DMS79 (cell line): ENCODE measurements at regions not wholly inside any gene's neighbourhood (a gene's known extent, or its start where the extent isn't known, plus 50 kb on each side); places are given as distances from the start of the nearest gene placed in this dataset.
"Not testable (repeated sequence)": the region's sequence is repeated elsewhere in the genome, so short reads cannot be mapped to it uniquely, and the experiment has no call there.

Experiments used
- DNase-seq: peaks from one replicate; lab custom pipeline; 2025; lab: John Stamatoyannopoulos, UW

DNA sequence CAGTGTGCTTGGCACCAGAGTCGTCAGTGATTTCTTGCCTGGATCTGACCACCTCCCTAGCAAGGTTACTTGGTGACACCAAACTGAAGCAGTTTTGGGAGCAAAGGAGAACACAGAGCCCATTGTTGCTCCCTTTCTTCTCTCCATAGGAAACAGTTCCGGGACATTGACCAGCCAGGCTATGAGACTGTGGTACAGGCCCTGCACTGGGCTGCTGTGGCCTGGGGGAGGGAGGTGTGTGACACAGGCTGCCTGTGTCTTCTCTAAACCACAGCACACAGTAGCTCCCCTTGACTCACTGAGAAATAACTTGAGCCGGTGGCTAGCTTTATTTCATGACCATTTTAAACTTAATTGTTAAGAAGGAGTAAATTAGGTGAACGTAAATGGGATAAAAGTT, 214.8 kb upstream of the UBL3 start:
- no peak for DNase-seq

DNA sequence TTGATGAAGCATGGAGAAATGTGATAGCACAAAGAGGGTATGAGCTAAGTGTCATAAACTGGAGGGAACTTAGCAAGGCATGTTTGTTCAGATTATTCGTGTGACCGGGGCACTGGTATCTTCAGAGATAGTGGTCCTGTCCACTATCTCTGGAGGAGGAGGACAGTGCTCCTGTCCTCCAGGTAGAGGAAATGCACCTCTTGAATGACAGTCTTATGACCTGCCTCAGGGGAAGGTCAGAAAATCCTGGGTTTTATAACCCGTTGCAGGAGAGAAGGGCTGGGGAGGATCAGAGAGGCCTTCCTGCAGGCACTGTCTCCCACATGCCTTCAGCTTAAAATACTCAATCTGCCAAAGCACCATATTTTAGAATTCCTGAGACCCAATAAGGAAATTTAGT, 213.5 kb upstream of the UBL3 start:
- no peak for DNase-seq

DNA sequence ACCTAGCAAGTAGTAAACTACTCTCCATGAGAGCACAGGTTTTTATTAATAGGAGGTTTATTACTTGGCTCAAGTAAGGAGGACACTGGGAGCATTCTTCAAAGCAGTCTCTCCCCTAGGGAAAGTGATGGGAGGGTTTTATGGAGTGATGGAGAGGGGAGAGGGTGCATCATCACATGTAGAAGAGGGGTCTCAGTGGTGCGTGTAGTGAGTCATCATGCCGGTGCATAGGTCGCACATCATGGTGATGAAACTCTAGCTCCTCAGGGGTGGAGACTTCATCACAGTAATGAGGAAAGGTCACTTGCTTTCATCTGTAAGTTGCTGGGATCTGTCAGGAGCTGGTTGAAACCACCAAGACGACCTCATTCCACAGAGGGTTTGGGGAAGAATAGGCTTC, 210.8 kb upstream of the UBL3 start:
- no peak for DNase-seq

DNA sequence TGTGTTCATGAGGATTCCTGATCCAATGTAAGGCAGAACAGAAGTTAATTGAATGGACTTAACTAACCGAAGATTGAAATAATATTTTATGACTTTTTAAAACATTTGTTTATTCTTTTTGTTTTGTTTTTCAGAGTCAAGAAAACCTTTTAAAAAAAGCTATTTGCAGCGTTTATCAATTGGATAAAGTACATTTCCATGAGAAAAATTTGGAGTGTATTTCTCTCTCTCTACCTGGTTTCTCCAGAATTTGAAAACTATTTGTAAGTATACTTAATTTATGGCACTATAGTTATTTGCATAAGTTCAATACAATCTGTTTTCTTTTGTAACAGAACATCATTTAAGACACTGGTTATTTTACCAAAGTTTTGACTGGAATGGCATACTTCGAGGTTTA, 208.0 kb upstream of the UBL3 start:
- DNase-seq, result no peak

DNA sequence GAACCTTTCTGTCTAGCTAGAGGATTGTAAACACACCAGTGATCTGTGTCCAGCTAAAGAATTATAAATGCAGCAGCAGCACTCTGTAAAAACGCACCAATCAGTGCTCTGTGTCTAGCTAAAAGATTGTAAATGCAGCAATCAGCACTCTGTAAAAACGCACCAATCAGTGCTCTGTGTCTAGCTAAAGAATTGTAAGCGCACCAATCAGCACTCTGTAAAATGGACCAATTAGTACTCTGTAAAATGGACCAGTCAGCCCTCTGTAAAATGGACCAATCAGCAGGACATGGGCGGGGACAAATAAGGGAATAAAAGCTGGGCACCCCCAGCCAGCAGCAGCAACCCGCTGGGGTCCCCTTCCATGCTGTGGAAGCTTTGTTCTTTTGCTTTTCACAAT, 204.1 kb upstream of the UBL3 start:
- not testable (repeated sequence) for DNase-seq

DNA sequence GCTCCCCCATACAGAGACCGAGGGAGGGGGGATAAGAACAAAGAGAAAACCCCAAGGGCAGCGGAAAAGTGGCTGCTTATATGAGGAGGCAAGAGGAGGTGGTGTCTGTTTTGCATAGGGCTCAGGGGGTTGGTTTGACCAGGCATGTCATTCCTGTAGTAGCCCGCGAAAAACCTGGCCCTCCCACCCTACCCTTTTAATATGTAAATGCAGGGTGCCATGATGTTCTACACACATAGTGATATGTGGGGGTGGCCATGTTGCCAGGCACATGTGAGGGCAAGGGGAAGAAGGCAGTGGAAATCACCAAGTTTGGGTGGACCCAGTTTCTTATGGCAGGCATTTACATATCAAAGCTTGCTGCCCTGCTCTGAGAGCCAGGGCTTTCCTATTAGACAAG, 203.5 kb upstream of the UBL3 start:
- DNase-seq, result no peak

DNA sequence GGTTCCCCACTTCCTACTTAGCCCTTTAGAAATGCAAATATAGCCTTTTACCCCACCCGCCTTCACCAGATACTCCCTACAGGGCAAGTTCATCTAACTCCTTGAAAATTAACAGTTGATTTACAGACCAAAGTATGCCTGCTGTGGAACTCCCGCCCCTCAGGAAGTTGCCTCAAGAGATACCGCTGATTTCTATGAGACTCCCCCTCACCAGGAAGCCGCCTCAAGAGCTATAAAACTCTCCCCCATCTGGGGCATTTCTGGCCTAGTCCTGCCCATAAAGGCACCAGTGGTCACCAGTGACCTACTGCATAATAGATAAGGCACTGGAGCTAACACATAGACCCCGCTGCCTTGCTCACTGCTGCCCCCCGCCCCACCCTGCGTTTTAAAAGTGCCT, 201.7 kb upstream of the UBL3 start:
- no peak for DNase-seq

DNA sequence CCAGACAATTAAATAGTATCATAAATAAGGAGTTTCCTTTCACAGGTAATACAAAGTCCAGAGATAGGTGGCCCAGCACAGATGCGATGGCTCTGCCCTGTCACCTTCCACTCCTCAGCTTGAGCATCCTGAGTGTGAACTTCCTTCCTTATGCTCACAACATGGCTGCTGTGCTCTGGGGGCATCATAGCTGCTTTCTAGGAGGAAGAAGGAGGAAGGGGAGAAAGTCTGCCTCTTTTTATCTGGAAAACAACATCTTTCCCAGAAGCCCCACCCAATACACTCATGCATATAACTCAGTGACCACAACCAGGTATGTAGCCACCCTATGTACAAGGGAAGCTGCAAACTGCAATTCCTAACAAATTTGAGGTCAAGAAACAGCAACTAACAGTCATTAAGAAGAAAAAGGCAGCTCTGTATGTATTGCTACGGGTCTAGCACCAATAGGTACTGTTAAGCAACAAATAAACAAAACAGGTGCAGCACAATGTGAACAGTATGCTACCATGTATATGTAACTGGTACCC, 201.2 kb upstream of the UBL3 start:
- DNase-seq, result no peak

DNA sequence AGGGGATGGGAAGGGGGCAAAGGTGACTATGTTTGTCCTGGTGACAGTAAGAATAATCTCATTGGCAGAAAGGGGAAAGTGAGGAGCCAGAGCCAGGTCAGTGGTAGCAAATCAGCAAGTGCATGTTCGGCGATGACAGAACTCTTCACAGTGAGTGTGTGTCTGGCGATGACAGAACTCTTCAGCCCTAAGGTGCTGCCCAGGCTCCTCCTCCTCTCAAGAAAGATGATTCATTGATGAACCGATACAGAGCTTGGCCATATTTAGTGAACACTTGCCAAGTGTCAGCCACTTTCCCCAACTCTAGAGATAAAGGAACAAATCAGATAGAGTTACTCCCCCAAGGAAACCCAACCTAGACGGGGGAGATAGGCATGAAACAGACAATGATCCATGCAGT, 199.3 kb upstream of the UBL3 start:
- DNase-seq, result no peak

DNA sequence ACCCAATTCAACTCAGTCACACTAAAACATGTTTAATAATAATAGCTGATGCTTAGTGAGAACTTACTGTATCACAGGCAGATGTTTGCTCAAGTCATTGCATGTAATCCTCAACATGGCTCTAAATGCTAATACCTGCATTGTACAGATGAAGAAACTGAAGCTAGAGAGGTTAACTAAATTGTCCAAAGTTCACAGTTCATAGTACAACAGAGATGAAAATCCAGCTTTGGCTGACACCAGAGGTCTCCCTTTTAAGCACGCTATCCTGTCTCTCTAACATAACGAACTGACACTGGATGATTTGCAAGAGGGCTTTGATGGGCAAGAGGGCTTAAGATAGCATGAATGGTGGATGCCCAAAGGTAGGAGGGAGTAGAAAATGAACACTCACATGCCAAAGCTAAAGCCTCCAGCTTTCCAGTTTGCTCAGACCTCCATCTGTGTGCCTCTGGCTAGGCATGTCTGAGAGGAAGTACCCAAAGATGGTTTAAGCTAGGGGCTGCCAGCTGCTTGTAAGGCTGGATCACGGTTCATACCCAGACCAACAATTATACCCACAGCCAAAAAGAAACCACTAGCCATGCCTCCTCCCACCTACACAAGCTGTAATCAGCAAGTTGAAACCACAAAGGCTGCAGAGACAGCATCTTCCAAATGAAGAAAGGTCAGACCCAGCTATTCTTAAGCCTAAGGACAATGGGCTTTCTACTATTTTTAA, 196.9 kb upstream of the UBL3 start:
- no peak for DNase-seq

DNA sequence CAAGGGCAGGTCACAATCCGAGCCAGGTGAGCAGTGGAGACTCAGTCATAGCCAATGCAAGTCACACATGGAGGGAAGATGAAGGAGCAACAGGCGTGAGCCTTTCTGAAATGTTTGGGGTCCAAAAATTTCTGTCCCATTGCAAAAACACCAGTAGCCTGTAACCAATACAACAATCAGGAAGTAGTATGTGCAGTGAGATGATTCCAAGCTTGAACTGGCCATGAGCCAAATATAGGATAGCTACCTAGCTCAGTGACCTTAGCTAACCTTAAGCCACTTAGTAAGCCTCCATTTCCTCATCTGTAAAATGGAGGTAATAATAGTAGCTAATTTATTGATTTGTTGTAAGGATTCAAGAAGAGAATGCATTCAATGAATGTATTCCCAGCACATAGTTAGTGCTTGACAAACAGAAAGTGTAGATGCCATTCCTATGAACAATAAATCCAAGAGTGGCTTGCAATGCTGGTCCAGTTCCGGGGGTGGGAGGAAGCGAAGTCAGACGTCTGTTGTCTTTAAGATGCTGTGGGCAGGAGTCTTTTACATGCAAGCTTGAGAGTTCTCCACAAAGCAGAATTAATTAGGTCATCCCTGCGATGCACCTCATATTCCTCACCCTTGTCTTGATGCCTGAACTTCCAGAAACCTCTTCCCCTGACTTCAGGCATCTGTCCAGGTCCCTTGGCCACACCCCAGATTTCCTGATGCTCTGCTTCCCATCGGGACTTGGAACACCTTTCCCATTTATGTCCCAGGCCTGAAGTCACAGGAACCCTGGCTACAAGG, 195.7 kb upstream of the UBL3 start:
- DNase-seq, result no peak

DNA sequence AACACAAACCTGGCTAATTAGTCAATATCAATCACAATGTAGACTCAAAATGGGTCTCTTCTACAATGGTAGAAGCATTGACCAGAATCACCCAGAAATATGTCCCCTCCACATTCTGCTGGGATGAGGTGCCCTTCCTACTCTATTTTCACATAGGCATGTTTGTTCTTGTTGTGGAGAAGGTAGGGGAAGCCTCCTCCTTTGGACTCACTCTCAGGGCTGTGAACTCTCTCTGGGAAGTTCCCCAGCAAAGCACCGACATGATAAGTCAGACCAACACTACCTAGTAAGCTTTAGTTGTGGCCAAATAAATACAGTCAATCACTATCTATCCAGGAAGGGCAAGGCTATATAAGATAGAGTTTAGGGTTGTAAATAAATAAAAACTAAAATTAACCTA, 194.5 kb upstream of the UBL3 start:
- DNase-seq, result no peak

DNA sequence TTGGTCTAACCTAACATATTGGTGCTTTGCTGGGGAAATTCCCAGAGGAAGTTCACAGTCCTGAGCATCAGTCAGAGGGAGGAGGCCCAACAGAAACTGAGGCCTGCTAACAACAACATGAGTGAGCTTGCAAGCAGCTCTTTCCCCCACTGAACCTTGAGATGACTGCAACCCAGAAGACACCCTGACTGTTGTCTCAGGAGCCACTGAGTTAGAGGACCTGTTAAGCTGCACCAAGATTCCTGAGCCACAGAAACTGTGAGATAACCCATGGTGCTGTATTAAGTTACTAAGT, 193.2 kb upstream of the UBL3 start:
- no peak for DNase-seq

DNA sequence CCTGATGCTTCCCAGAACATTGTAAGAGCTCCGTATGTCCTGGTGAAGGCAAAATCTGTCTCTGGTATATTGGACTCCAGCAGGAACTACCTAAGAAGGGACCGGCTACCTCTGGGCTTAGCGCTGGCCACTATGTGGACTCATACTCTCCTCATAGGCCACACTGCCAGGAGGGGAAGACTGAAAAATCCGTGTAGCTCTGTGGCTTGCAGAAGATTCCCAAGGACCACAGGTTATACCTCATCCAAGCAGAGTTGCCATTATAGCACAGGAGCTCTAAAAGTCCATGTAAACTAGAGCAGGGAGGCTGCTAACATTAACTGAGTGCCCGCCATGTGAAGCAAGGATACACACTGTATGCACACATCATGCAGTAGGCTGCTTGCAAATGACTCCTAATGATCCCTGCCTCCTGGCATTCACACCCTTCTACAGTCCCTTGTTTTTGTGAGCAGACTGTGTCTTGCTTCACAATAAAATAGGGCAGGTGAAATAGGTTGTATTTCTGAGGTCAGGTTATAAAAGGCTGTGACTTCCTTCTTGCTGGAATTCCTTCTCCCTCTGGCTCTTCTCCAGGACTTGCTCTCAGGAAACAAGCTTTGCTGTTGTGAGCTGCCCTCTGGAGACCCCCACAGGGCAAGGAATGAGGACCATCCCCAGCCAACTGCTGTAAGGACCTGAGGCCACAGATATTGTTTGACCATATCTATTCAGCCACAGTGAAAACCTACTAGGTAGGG, 192.6 kb upstream of the UBL3 start:
- no peak for DNase-seq

DNA sequence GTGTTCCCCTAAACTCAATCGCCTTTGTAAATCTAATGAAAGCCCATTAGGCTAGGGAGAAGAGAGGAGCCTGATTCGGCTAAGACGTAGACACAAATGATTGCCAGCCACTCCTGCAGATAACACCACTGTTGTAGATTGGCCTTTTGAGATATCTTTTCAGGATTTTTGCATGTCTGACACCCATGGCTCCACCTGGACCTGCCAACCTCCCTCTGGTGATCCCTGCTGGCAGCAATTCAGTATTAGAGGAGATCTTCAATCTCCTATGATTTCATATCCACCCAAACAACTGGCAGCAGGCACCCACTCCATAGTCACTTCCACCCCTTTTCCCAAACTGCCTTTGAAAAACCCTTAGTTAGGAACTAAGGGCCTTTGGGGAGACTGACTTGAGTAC, 191.9 kb upstream of the UBL3 start:
- DNase-seq, result no peak

DNA sequence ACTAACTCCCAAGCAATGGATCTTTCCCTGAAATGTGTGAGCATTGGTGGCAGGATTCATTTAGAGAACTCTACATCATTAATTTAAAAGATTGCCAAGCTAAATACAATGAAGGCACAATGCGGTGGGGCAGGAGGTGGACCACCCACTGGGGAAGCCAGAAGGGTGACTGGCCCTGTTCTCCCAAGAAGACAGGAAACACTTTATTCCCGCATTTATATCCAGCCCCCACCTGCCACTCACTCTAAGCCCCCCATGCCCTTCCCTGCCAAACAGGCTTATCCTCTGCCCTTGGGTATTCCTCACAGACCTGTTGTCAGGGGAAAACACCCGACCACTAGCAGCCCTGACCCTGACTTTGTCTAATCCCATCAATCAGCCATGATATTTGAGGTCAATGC, 189.1 kb upstream of the UBL3 start:
- DNase-seq, result no peak

DNA sequence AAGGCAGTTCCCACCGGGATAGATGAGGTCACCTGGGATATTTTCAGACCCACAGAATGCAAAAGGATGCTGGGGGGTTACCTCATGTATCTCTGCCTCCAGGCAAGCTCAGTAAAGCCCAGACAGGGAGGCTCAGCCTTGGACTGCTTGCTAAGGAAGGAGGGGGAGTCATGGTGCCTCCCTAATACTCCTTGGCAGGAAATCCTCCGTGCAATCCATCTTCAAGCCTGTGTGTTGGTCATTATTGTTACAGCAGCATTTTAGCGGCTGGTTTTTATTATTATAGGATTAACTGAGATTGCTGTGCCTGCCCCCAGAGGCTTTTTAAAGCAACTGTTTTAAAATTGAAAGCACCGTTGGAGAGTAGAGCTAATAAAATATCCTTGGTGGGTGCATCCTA, 188.5 kb upstream of the UBL3 start:
- DNase-seq, result no peak

DNA sequence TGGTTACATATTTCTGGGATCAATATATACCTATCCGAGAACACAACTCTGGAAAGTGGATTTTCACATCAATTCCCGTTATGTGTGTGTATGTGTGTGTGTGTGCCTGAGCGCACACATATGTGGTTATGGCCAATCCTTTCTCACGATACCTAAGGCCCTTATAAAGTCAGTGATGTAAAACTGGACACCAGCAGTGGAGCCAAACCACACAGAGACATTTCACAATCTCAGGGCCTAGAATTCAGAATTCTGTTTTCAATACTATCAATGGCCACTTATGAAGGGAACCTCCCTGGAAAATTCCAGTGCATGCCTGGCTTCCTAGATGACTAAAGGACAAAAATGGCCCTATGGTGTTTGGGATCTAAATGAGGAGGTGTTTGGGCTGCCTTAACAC, 187.3 kb upstream of the UBL3 start:
- no peak for DNase-seq

DNA sequence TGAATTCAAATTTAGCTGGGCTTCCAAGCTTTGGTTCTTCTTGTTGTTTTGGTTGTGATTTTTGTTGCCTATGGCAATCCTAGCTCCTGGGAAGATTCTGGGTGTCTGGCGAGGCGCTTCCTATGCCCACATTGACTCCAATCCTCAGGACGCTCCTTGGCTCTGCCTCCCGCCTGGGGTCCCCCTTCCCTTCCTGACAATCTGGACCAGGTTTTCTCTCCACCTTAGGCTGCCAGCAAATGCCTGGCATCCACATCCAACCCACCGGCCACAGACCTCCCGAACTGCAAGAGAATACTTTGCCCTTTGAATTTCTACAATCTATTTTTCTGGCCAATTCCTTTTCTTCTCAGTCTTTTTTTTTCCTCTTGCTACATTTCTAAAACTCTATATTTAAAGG, 186.9 kb upstream of the UBL3 start:
- no peak for DNase-seq

DNA sequence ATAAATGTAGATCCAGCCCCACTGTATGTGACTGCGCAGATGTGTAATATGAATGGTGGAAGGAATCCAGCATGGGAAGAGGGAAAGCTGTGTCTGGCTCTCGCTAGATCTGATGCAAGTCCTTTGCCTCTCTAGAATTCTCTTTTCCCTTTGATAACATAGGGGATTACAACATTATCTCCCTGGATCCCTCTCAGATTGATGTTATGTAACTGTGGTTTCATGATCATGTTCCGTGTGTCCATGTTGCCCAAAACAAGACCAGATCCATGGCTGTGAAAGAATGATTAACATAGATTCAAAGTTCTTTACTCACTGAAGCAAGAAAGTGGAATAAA, 184.0 kb upstream of the UBL3 start:
- no peak for DNase-seq

DNA sequence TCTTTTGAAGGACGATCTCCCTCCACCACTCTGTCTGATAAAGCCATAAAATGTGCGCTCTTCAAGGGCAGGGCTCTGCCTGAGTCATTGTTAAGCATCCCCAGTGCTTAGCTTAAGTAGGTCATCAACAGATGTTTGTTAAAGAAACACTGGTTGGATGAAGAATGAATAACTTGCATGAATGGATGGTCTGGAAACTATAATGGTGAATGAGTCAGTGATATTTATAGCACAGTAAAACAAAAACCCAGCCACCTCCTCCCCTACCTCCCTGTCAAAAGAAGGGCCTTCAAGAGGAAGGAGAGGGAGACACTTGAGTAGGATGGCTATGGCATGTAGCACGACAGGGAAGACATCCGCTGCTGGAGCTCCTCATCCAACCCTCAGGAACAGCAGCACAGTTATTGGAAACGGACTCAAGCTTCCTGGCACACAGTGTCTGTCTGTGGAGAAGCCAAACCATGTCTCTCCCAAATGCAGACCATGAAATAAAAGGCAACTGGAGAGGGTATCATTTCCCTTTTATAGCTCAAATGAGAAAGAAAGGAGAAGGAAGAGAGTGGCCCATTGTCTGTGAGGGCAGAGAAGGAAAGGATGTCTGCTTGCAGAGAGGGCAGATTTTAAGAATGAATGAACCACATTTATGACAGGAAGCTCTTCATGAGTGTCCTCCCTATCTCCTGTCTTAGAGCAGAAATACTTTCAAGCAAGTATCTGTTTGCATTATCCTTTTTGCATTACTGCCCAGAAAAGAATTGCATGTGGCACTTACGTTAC, 183.5 kb upstream of the UBL3 start:
- peak; percentile 72 for DNase-seq

DNA sequence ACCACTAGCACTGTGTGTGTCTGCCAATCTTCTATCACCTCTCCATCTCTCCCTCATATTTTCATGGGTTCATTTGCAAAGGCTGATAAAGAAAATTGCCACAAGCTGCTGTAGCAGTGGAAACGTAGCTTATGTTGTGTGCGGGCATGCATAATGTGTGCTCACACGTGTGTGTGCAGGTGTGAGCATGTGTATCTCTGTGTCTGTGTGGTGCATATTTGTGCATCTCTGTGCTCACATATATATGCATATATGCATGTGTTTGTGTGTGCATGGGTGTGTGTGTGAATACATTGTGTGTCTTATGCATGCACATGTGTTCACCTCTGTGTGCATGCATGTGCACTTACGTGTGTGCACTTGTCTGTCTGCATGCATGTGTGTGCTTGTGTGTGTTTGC, 181.8 kb upstream of the UBL3 start:
- DNase-seq, result no peak

DNA sequence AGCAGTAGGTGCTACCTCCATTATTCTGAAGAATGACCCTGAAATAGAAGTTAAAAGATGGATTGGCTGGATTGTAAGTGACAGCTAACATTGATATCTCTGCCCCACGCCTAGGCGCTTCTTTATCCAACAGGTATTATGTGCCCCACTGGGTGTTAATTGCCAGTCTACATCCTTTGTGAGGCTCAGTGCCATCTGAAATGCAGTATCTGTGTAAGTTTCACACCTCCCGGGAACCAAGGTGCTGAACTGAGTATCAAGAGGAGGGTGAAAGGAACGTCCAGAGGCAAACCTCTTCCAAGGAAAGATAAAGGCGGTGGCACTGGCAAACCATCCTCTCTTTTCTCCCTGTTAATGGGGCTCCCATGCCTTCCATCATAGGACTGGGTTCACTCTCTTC, 181.1 kb upstream of the UBL3 start:
- DNase-seq, result no peak
